Smooth muscle cell (in vitro differentiated cells): ENCODE measurements at regions not wholly inside any gene's neighbourhood (a gene's known extent, or its start where the extent isn't known, plus 50 kb on each side); places are given as distances from the start of the nearest gene placed in this dataset.

Experiments
- DNase-seq: peaks from one replicate; lab custom pipeline; 2025; ENCODE audit not compliant: unreplicated experiment; lab: John Stamatoyannopoulos, UW
- H2AFZ ChIP-seq: fragments of 200-600 bp; sonication (generic); 2 replicates; pipeline ENCODE4 v1.6.0; 2016; ENCODE audit warnings: antibody characterized with exemption, low read depth, mild to moderate bottlenecking
- H3F3A ChIP-seq: fragments of 200-600 bp; sonication (generic); 2 replicates; pipeline ENCODE4 v1.6.0; 2017; ENCODE audit warnings: antibody characterized with exemption, low read depth
- H3K27ac ChIP-seq: fragments of 200-600 bp; sonication (generic); 2 replicates; pipeline ENCODE4 v1.5.1; 2016; ENCODE audit warnings: low read depth, mild to moderate bottlenecking
- H3K27me3 ChIP-seq: fragments of 200-600 bp; sonication (generic); 2 replicates; pipeline ENCODE4 v1.6.1; 2016; ENCODE audit warnings: low read depth, mild to moderate bottlenecking
- H3K36me3 ChIP-seq: fragments of 200-600 bp; sonication (generic); 2 replicates; pipeline ENCODE4 v1.5.1; 2016; ENCODE audit warnings: low read depth
- H3K4me1 ChIP-seq: fragments of 200-600 bp; sonication (generic); 2 replicates; pipeline ENCODE4 v1.5.1; 2016; ENCODE audit warnings: low read depth
- H3K4me2 ChIP-seq: fragments of 200-600 bp; sonication (generic); 2 replicates; pipeline ENCODE4 v1.6.0; 2016; ENCODE audit warnings: mild to moderate bottlenecking
- H3K4me3 ChIP-seq: fragments of 200-600 bp; sonication (generic); 2 replicates; pipeline ENCODE4 v1.5.1; 2016; ENCODE audit warnings: mild to moderate bottlenecking
- H3K79me2 ChIP-seq: fragments of 200-600 bp; sonication (generic); 2 replicates; pipeline ENCODE4 v1.6.0; 2016; ENCODE audit warnings: low read depth, mild to moderate bottlenecking
- H3K9ac ChIP-seq: fragments of 200-600 bp; sonication (generic); 2 replicates; pipeline ENCODE4 v1.6.0; 2016; ENCODE audit warnings: low read depth
- H3K9me3 ChIP-seq: fragments of 200-600 bp; sonication (generic); replicated peaks from 2 replicates; pipeline ENCODE4 v1.5.1; 2016; ENCODE audit warnings: low read depth
- H4K20me1 ChIP-seq: fragments of 200-600 bp; sonication (generic); 2 replicates; pipeline ENCODE4 v1.6.0; 2016; ENCODE audit warnings: low read depth
- WGBS: methylation state at CpG from one replicate; pipeline ENCODE4 v1.1.7; 2016; ENCODE audit warnings: low lambda C conversion rate; 5-methylcytosine and 5-hydroxymethylcytosine counted together
- TF ChIP-seq, protein P1 (sequence below): fragments of 200-600 bp; sonication (generic); IDR thresholded peaks from 2 replicates; pipeline ENCODE4 v1.5.1; 2017; ENCODE audit warnings: borderline replicate concordance, mild to moderate bottlenecking, antibody characterized with exemption; ENCODE audit not compliant: insufficient read depth, poor library complexity, severe bottlenecking

GRCh38 chr2:7400628-7401027 is 483.4 kb downstream of the RNF144A start:
- no peaks in the 10 kb centered on the region for H3K36me3 ChIP-seq
- H2AFZ ChIP-seq, result no peak overlapping the region
- no peaks in the 10 kb centered on the region for H3K9me3 ChIP-seq
- H3K4me2 ChIP-seq, result no peak overlapping the region
- H3K4me3 ChIP-seq, result no peak overlapping the region
- H3K79me2 ChIP-seq, result no peaks in the 10 kb centered on the region
- WGBS, result 61% methylated on average over 4 of the region's 4 CpGs
- H3K27me3 ChIP-seq, result peaks cover 6% of the 10 kb centered on the region
- H3K4me1 ChIP-seq, result no peaks in the 10 kb centered on the region
- no peaks in the 10 kb centered on the region for H4K20me1 ChIP-seq
- DNase-seq, result no peak
- no peak overlapping the region for H3K27ac ChIP-seq
- H3F3A ChIP-seq, result no peaks in the 10 kb centered on the region
- no peak overlapping the region for H3K9ac ChIP-seq
- TF ChIP-seq, protein P1, sequence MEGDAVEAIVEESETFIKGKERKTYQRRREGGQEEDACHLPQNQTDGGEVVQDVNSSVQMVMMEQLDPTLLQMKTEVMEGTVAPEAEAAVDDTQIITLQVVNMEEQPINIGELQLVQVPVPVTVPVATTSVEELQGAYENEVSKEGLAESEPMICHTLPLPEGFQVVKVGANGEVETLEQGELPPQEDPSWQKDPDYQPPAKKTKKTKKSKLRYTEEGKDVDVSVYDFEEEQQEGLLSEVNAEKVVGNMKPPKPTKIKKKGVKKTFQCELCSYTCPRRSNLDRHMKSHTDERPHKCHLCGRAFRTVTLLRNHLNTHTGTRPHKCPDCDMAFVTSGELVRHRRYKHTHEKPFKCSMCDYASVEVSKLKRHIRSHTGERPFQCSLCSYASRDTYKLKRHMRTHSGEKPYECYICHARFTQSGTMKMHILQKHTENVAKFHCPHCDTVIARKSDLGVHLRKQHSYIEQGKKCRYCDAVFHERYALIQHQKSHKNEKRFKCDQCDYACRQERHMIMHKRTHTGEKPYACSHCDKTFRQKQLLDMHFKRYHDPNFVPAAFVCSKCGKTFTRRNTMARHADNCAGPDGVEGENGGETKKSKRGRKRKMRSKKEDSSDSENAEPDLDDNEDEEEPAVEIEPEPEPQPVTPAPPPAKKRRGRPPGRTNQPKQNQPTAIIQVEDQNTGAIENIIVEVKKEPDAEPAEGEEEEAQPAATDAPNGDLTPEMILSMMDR, result no peak

DNA sequence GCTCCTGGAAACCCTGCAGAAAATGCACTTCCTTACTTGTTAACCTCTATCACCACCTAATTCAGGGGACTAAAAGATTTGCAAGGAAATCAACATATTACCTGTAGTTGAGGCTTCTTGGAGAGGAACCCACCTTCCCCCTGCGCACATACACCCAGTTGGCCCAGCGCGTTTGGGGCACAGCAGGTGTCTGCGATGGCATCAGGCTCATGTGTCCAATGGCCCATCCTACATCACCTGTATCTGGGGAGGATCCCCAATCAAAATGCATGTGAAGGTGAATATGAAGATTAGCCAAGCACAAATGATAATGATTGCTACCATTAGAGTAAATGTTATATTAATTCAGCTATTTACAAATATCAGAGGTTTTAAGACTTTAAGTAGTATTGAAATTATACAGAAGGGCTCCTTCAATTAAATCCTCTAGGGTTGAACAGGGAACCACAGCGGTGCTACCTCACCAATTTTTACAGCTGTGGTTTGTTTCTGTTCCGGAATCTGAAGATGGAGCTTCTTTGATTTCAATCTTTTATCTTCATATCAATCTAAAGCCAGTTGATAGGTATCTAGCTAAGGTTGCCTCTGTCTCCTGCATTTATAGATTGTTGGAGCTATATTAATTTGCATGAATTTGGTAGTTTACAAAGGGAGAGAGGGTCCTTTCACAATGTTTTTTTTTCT is 486.0 kb downstream of the RNF144A start:
- Histone ChIP-seq H3K36me3 (no peaks in the 10 kb centered on the region), H3K9ac (no peak overlapping the region), H3K9me3 (no peaks in the 10 kb centered on the region), H3F3A (no peaks in the 10 kb centered on the region), H2AFZ (no peak overlapping the region), H3K27me3 (peaks cover 6% of the 10 kb centered on the region), H3K4me1 (no peaks in the 10 kb centered on the region), H3K4me2 (no peak overlapping the region), H4K20me1 (no peaks in the 10 kb centered on the region), H3K4me3 (no peak overlapping the region), H3K27ac (no peak overlapping the region), H3K79me2 (no peaks in the 10 kb centered on the region)
- DNase-seq, result no peak
- 94% methylated on average over 6 of the region's 6 CpGs for WGBS
- TF ChIP-seq, protein P1, result no peak

DNA sequence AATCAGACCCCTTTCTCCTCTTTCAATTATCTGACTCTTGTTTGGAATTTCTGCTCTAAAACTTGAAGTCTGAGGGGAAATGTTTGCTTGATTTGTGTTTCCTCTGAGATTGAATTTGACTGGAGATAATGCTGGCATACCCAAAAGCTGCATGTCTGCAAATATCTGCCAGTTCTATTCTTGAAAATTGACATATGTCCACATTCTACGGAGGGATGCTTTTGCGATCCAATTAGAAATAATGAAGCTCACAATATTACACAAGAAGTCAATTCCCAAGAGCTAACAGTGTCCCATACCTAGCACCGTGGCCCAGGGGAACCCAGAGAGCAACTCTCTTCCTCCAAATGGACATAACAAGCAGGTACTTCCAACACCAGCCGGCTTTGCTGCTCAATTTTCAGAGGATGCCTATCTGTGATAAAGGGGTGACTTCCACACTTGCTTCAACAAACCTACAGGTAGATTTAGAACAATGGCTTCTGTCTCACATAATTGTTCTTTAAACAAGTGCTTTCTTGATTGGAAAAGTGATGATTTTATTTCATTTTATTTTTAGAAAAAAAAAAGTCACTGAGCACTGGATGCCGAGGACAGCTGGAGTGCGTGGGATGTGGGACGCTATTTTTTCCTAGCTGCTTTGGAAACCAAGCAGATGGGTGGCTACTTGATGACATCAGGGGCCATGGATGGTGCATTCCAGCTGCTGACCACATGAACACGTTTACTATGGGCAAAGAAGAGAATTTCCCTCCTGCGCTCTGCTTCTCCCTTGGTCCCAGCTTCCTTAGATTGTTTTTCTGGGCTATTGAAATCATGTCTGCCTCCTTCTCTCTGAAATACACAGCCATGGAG is 488.9 kb downstream of the RNF144A start:
- H4K20me1 ChIP-seq, result no peaks in the 10 kb centered on the region
- WGBS, result 73% methylated on average over 9 of the region's 9 CpGs
- H3K9me3 ChIP-seq, result no peaks in the 10 kb centered on the region
- no peak for DNase-seq
- H3K4me2 ChIP-seq, result no peak overlapping the region
- H3K79me2 ChIP-seq, result no peaks in the 10 kb centered on the region
- H3K27ac ChIP-seq, result no peak overlapping the region
- no peak overlapping the region for H3K9ac ChIP-seq
- no peaks in the 10 kb centered on the region for H3F3A ChIP-seq
- TF ChIP-seq, protein P1, result no peak
- no peaks in the 10 kb centered on the region for H3K36me3 ChIP-seq
- no peak overlapping the region for H3K4me3 ChIP-seq
- no peaks in the 10 kb centered on the region for H3K4me1 ChIP-seq
- H3K27me3 ChIP-seq, result peaks cover 6% of the 10 kb centered on the region
- H2AFZ ChIP-seq, result no peak overlapping the region
